ENCODE measurements at regions not wholly inside any gene's neighbourhood (a gene's known extent, or its start where the extent isn't known, plus 50 kb on each side); places are given as distances from the start of the nearest gene placed in this dataset.
"Not testable (repeated sequence)": the region's sequence is repeated elsewhere in the genome, so short reads cannot be mapped to it uniquely, and the experiment has no call there.

- DNase-seq, result not testable (repeated sequence)
These were observed 157.8 kb upstream of the PPP1R3A start for GRCh38 chr7:114076392-114077157.

- DNase-seq, result no peak
These were observed 154.9 kb upstream of the PPP1R3A start for GRCh38 chr7:114073701-114074100.

GRCh38 chr7:114070246-114070645 lies 151.4 kb upstream of the PPP1R3A start:
- DNase-seq, result no peak

GRCh38 chr7:114062810-114063209 lies 144.0 kb upstream of the PPP1R3A start:
- no peak for DNase-seq

- DNase-seq, result no peak
These were observed 133.1 kb upstream of the PPP1R3A start for GRCh38 chr7:114051871-114052331.

- DNase-seq, result no peak
These were observed 131.8 kb upstream of the PPP1R3A start for GRCh38 chr7:114050571-114050970.

- DNase-seq, result peak; percentile 28
These were observed 129.8 kb upstream of the PPP1R3A start for GRCh38 chr7:114048386-114049235.

- no peak for DNase-seq
These were observed 129.1 kb upstream of the PPP1R3A start for GRCh38 chr7:114047889-114048288.

GRCh38 chr7:114033475-114033874 lies 114.7 kb upstream of the PPP1R3A start:
- no peak for DNase-seq

GRCh38 chr7:114026486-114027089 lies 107.8 kb upstream of the PPP1R3A start:
- peak; percentile 61 for DNase-seq

GRCh38 chr7:114021135-114021534 lies 102.3 kb upstream of the PPP1R3A start:
- DNase-seq, result peak; percentile 13

GRCh38 chr7:114008696-114009095 lies 89.9 kb upstream of the PPP1R3A start:
- no peak for DNase-seq

GRCh38 chr7:114007386-114007785 lies 88.6 kb upstream of the PPP1R3A start:
- DNase-seq, result no peak

- no peak for DNase-seq
These were observed 80.1 kb upstream of the PPP1R3A start for GRCh38 chr7:113998934-113999333.

GRCh38 chr7:113996405-113996804 lies 77.6 kb upstream of the PPP1R3A start:
- DNase-seq, result no peak

- DNase-seq, result no peak
These were observed 67.4 kb upstream of the PPP1R3A start for GRCh38 chr7:113986216-113986615.

GRCh38 chr7:113976508-113976907 lies 57.7 kb upstream of the PPP1R3A start:
- DNase-seq, result no peak

- peak; percentile 11 for DNase-seq
These were observed 49.9 kb upstream of the PPP1R3A start for GRCh38 chr7:113968713-113969112.

All from NCI-H1105 (cell line).